ENCODE measurements at regions not wholly inside any gene's neighbourhood (a gene's known extent, or its start where the extent isn't known, plus 50 kb on each side); places are given as distances from the start of the nearest gene placed in this dataset.

GRCh38 chr7:106452031-106452851 is 167.5 kb upstream of the NAMPT start:
- intact Hi-C loops (cut with DNase I; ENCODE audit: low total_unique reads), result no loop called here
- H3K27ac ChIP-seq, result no peak overlapping the region
- H3K9me3 ChIP-seq, result peaks cover 0 to 36% (median 20%) of the 10 kb centered on the region in 8 donors
- 80 to 83% (median 82%) methylated on average over 5 of the region's 5 CpGs for WGBS, 5 donors
- TF ChIP-seq POLR2A (IDR thresholded peaks at IDR 0.05) (no peak), CTCF (IDR thresholded peaks at IDR 0.05 in 8 of 11, conservative IDR thresholded peaks at IDR 0.05 in 3 of 11) (no peak), POLR2AphosphoS5 (IDR thresholded peaks at IDR 0.05) (no peak)
- no peak for DNase-seq
- H3K4me3 ChIP-seq, result no peak overlapping the region
- H3K27me3 ChIP-seq (replicated peaks in 1 of 7), result no peaks in the 10 kb centered on the region
- no peaks in the 10 kb centered on the region for H3K4me1 ChIP-seq
- no peaks in the 10 kb centered on the region for H3K36me3 ChIP-seq

- no peaks in the 10 kb centered on the region for H3K4me1 ChIP-seq
- H3K4me3 ChIP-seq, result no peak overlapping the region
- H3K36me3 ChIP-seq, result no peaks in the 10 kb centered on the region
- no peak for TF ChIP-seq POLR2AphosphoS5 (IDR thresholded peaks at IDR 0.05)
- TF ChIP-seq POLR2A (IDR thresholded peaks at IDR 0.05), result no peak
- no peak for TF ChIP-seq CTCF (IDR thresholded peaks at IDR 0.05 in 8 of 11, conservative IDR thresholded peaks at IDR 0.05 in 3 of 11)
- H3K27me3 ChIP-seq (replicated peaks in 1 of 7), result no peaks in the 10 kb centered on the region
- 92 to 97% (median 94%) methylated on average over 4 of the region's 4 CpGs for WGBS, 5 donors
- H3K27ac ChIP-seq, result no peak overlapping the region
- no peak for DNase-seq
- intact Hi-C loops (cut with DNase I; ENCODE audit: low total_unique reads), result no loop called here
- H3K9me3 ChIP-seq, result peaks cover 0 to 29% (median 16%) of the 10 kb centered on the region in 8 donors
These were observed 166.4 kb upstream of the NAMPT start for GRCh38 chr7:106451171-106451570.

GRCh38 chr7:106450716-106451115 is 165.9 kb upstream of the NAMPT start:
- Histone ChIP-seq H3K36me3 (no peaks in the 10 kb centered on the region), H3K27ac (peak overlapping the region in 2 of 8 donors; percentile 79 to 84), H3K27me3 (replicated peaks in 1 of 7) (no peaks in the 10 kb centered on the region), H3K4me1 (no peaks in the 10 kb centered on the region), H3K9me3 (peaks cover 0 to 29% (median 16%) of the 10 kb centered on the region in 8 donors), H3K4me3 (no peak overlapping the region)
- no peak for DNase-seq
- no peak for TF ChIP-seq POLR2AphosphoS5 (IDR thresholded peaks at IDR 0.05)
- TF ChIP-seq POLR2A (IDR thresholded peaks at IDR 0.05), result no peak
- TF ChIP-seq CTCF (IDR thresholded peaks at IDR 0.05 in 8 of 11, conservative IDR thresholded peaks at IDR 0.05 in 3 of 11), result no peak
- intact Hi-C loops (cut with DNase I; ENCODE audit: low total_unique reads), result no loop called here
- 74 to 84% (median 77%) methylated on average over 3 of the region's 3 CpGs for WGBS, 5 donors

GRCh38 chr7:106448992-106449859 is 164.4 kb upstream of the NAMPT start:
- H3K27ac ChIP-seq, result peak overlapping the region in 6 of 8 donors; percentile 42 to 84 (median 62)
- H3K27me3 ChIP-seq (replicated peaks in 1 of 7), result no peaks in the 10 kb centered on the region
- no peaks in the 10 kb centered on the region for H3K36me3 ChIP-seq
- no peak for DNase-seq
- peak overlapping the region in 1 of 8 donors; percentile 6 for H3K4me3 ChIP-seq
- intact Hi-C loops (cut with DNase I; ENCODE audit: low total_unique reads), result no loop called here
- TF ChIP-seq POLR2A (IDR thresholded peaks at IDR 0.05) (no peak), CTCF (IDR thresholded peaks at IDR 0.05 in 8 of 11, conservative IDR thresholded peaks at IDR 0.05 in 3 of 11) (no peak), POLR2AphosphoS5 (IDR thresholded peaks at IDR 0.05) (no peak)
- WGBS, 5 donors, result 56 to 81% (median 66%) methylated on average over 7 of the region's 7 CpGs
- peaks cover 0 to 30% (median 16%) of the 10 kb centered on the region in 8 donors for H3K9me3 ChIP-seq
- H3K4me1 ChIP-seq, result no peaks in the 10 kb centered on the region

Data from spleen (tissue), 11 donors.